ACHN (cell line): ENCODE measurements at regions not wholly inside any gene's neighbourhood (a gene's known extent, or its start where the extent isn't known, plus 50 kb on each side); places are given as distances from the start of the nearest gene placed in this dataset.
"Not testable (repeated sequence)": the region's sequence is repeated elsewhere in the genome, so short reads cannot be mapped to it uniquely, and the experiment has no call there.

Source experiments
- DNase-seq: peaks from one replicate; pipeline ENCODE4 v3.0.0-alpha.2; 2015
- in situ Hi-C: cut with HindIII; loops from 2 replicates; pipeline ENCODE4 v1.10.0; 2017; ENCODE audit warnings: low sequenced_read_pairs, low pct_ligation_motif_present, low pct_unique_long_range_greater_than_20kb

- in situ Hi-C loops, result no loop called here
- DNase-seq, result no peak
Measured at GRCh38 chr10:120793088-120793487, 58.1 kb upstream of the WDR11 start.

- in situ Hi-C loops, result no loop called here
- no peak for DNase-seq
Measured at GRCh38 chr10:120794390-120794789, 56.8 kb upstream of the WDR11 start.

GRCh38 chr10:120798276-120798675 lies 52.9 kb upstream of the WDR11 start:
- DNase-seq, in situ Hi-C loops: not testable (repeated sequence)

- no peak for DNase-seq
- in situ Hi-C loops, result no loop called here
Measured at GRCh38 chr10:120799849-120800248, 51.3 kb upstream of the WDR11 start.

- in situ Hi-C loops, result no loop called here
Measured at GRCh38 chr10:120800528-120801323, 50.4 kb upstream of the WDR11 start.

More at GRCh38 chr10:120800528-120801323, 50.4 kb upstream of the WDR11 start:
- no peak for DNase-seq
